Urothelium cell line (cell line): ENCODE measurements at regions not wholly inside any gene's neighbourhood (a gene's known extent, or its start where the extent isn't known, plus 50 kb on each side); places are given as distances from the start of the nearest gene placed in this dataset.

Source experiments
- DNase-seq: peaks from one replicate; pipeline ENCODE4 v3.0.0; 2011; ENCODE audit warnings: low spot score, mixed read lengths
- FAIRE-seq: peaks from 2 replicates; lab custom pipeline; 2011; peaks lifted over from hg19 to GRCh38; lab: Jason Lieb, UNC

- no peak for DNase-seq
- no peak for FAIRE-seq
These were observed 214.8 kb upstream of the HEY2 start for GRCh38 chr6:125534430-125535263.

- DNase-seq (no peak), FAIRE-seq (no peak)
These were observed 212.3 kb upstream of the HEY2 start for GRCh38 chr6:125537090-125537489.

GRCh38 chr6:125539892-125540291 lies 209.5 kb upstream of the HEY2 start:
- FAIRE-seq (no peak), DNase-seq (no peak)

- no peak for DNase-seq
- no peak for FAIRE-seq
These were observed 204.6 kb upstream of the HEY2 start for GRCh38 chr6:125544819-125545218.

GRCh38 chr6:125546841-125547251 lies 202.6 kb upstream of the HEY2 start:
- DNase-seq: no peak
- no peak for FAIRE-seq

- DNase-seq (no peak), FAIRE-seq (no peak)
These were observed 202.1 kb upstream of the HEY2 start for GRCh38 chr6:125547381-125547780.

- FAIRE-seq (no peak), DNase-seq (no peak)
These were observed 200.1 kb upstream of the HEY2 start for GRCh38 chr6:125549202-125549884.

- FAIRE-seq (no peak), DNase-seq (no peak)
These were observed 198.5 kb upstream of the HEY2 start for GRCh38 chr6:125550892-125551291.

- FAIRE-seq: no peak
- no peak for DNase-seq
These were observed 196.6 kb upstream of the HEY2 start for GRCh38 chr6:125552819-125553218.

- no peak for FAIRE-seq
- no peak for DNase-seq
These were observed 195.0 kb upstream of the HEY2 start for GRCh38 chr6:125554456-125554855.

GRCh38 chr6:125558241-125558843 lies 191.1 kb upstream of the HEY2 start:
- no peak for FAIRE-seq
- no peak for DNase-seq

GRCh38 chr6:125558907-125559306 lies 190.5 kb upstream of the HEY2 start:
- FAIRE-seq: no peak

GRCh38 chr6:125562156-125562555 lies 187.3 kb upstream of the HEY2 start:
- FAIRE-seq: no peak
- DNase-seq: no peak

More at GRCh38 chr6:125558907-125559306, 190.5 kb upstream of the HEY2 start:
- peak; percentile 13 for DNase-seq

GRCh38 chr6:125564941-125565340 lies 184.5 kb upstream of the HEY2 start:
- FAIRE-seq (no peak), DNase-seq (no peak)

GRCh38 chr6:125567407-125567806 lies 182.0 kb upstream of the HEY2 start:
- DNase-seq (no peak), FAIRE-seq (no peak)

- DNase-seq: no peak
- no peak for FAIRE-seq
These were observed 180.8 kb upstream of the HEY2 start for GRCh38 chr6:125568609-125569008.

GRCh38 chr6:125570526-125570925 lies 178.9 kb upstream of the HEY2 start:
- FAIRE-seq (no peak), DNase-seq (no peak)

- no peak for FAIRE-seq
- no peak for DNase-seq
These were observed 178.2 kb upstream of the HEY2 start for GRCh38 chr6:125571207-125571755.

GRCh38 chr6:125574604-125575003 lies 174.8 kb upstream of the HEY2 start:
- DNase-seq (no peak), FAIRE-seq (no peak)

GRCh38 chr6:125577124-125577662 lies 172.2 kb upstream of the HEY2 start:
- FAIRE-seq: no peak

GRCh38 chr6:125584468-125584939 lies 164.9 kb upstream of the HEY2 start:
- DNase-seq (no peak), FAIRE-seq (no peak)

More at GRCh38 chr6:125577124-125577662, 172.2 kb upstream of the HEY2 start:
- DNase-seq: no peak
